Transverse colon (tissue), 4 donors: ENCODE measurements at regions not wholly inside any gene's neighbourhood (a gene's known extent, or its start where the extent isn't known, plus 50 kb on each side); places are given as distances from the start of the nearest gene placed in this dataset.

ENCODE experiments used
- DNase-seq: peaks from one replicate; pipeline ENCODE4 v3.0.0-alpha.2; 2019
- H3K27ac ChIP-seq, 4 donors: fragments of 200-600 bp; sonication (generic); 2 replicates each; pipeline ENCODE4 v1.5.1; 2016 to 2018; ENCODE audit warnings: inconsistent platforms in 4 of 4
- H3K27me3 ChIP-seq: fragments of 200-600 bp; sonication (generic); 2 replicates; pipeline ENCODE4 v1.5.1; 2017; ENCODE audit warnings: inconsistent platforms
- H3K36me3 ChIP-seq, 4 donors: fragments of 200-600 bp; sonication (generic); 2 replicates each; pipeline ENCODE4 v1.5.1; 2017 to 2019; ENCODE audit warnings: inconsistent platforms in 4 of 4
- H3K4me1 ChIP-seq, 4 donors: fragments of 200-600 bp; sonication (generic); 2 replicates each; pipeline ENCODE4 v1.5.1; 2017 to 2020; ENCODE audit warnings: inconsistent platforms in 4 of 4
- H3K4me3 ChIP-seq, 4 donors: fragments of 200-600 bp; sonication (generic); 1 replicate in 1 of 4; 2 replicates in 3 of 4; pipeline versions ENCODE4 v1.5.1 to v1.6.1; 2017 to 2019; ENCODE audit warnings: inconsistent platforms in 4 of 4
- H3K9me3 ChIP-seq, 2 donors: fragments of 200-600 bp; sonication (generic); 2 replicates each; pipeline ENCODE4 v1.5.1; 2017 to 2019; ENCODE audit warnings: inconsistent platforms in 2 of 2
- EP300 ChIP-seq: sonication (generic); formaldehyde crosslinking; IDR thresholded peaks from one replicate; pipeline ENCODE4 v1.6.1; 2017; ENCODE audit warnings: antibody characterized with exemption, low read depth
- POLR2A ChIP-seq: fragments of 450-650 bp; IDR thresholded peaks from one replicate; pipeline ENCODE4 v1.6.1; 2016; ENCODE audit warnings: antibody characterized with exemption, mild to moderate bottlenecking, moderate library complexity
- POLR2AphosphoS5 ChIP-seq, 3 donors: sonication (generic); formaldehyde crosslinking; IDR thresholded peaks; one replicate each; pipeline ENCODE4 v1.6.1; 2016; ENCODE audit warnings: antibody characterized with exemption in 3 of 3
- WGBS, 2 donors: methylation state at CpG; one replicate each; pipeline ENCODE4 v1.1.5; 2018; ENCODE audit warnings: low coverage in 1 of 2; 5-methylcytosine and 5-hydroxymethylcytosine counted together
- in situ Hi-C, 4 donors: fragments of 200-750 bp; cut with MboI; loops; one replicate each; pipeline versions ENCODE4 v1.15.0 to v1.15.1; 2017; ENCODE audit warnings: low sequenced_read_pairs in 3 of 4, low pct_ligation_motif_present in 1 of 4, low pct_unique_long_range_greater_than_20kb in 1 of 4
- intact Hi-C: fragments of 100-400 bp; cut with DNase I; formaldehyde crosslinking; loops from one replicate; pipeline ENCODE4 v1.15.1; 2023; ENCODE audit warnings: low total_unique reads
- TF ChIP-seq, protein P1 (sequence below), 5 experiments: fragments of 200-600 bp in 3 of 5; fragments of 450-650 bp in 2 of 5; sonication (generic) in 3 of 5; IDR thresholded peaks; 1 replicate in 2 of 5; 2 replicates in 3 of 5; pipeline ENCODE4 v1.5.1; 2016 to 2017; ENCODE audit warnings: antibody characterized with exemption in 5 of 5, inconsistent platforms in 3 of 5, mild to moderate bottlenecking in 2 of 5, moderate library complexity in 1 of 5

DNA sequence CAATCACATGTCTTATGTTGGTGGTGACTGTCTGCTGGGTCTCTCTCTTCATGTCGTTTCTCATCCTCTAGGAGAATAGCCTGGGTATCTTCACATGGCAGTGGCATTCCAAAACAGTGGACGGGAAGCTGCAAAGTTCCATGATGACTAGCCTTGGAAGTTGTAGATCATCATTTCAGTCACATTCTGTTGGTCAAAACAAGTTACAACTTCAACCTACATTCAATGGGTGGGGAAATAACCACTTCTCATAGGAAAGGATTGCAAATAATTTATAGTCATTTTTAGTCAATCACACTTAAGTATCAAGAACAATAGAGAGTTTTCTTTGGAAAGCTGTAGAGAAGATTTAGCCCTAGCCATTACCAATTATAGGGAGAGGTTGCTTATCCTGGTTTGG is 395.0 kb upstream of the CDH2 start:
- intact Hi-C loops (no loop called here), in situ Hi-C loops (no loop called here)
- H3K36me3 ChIP-seq, result no peaks in the 10 kb centered on the region
- H3K27me3 ChIP-seq, result no peaks in the 10 kb centered on the region
- TF ChIP-seq, protein P1, sequence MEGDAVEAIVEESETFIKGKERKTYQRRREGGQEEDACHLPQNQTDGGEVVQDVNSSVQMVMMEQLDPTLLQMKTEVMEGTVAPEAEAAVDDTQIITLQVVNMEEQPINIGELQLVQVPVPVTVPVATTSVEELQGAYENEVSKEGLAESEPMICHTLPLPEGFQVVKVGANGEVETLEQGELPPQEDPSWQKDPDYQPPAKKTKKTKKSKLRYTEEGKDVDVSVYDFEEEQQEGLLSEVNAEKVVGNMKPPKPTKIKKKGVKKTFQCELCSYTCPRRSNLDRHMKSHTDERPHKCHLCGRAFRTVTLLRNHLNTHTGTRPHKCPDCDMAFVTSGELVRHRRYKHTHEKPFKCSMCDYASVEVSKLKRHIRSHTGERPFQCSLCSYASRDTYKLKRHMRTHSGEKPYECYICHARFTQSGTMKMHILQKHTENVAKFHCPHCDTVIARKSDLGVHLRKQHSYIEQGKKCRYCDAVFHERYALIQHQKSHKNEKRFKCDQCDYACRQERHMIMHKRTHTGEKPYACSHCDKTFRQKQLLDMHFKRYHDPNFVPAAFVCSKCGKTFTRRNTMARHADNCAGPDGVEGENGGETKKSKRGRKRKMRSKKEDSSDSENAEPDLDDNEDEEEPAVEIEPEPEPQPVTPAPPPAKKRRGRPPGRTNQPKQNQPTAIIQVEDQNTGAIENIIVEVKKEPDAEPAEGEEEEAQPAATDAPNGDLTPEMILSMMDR (IDR thresholded peaks at IDR 0.05), result no peak
- TF ChIP-seq POLR2A, result no peak
- no peak for TF ChIP-seq POLR2AphosphoS5 (IDR thresholded peaks at IDR 0.05)
- no peak for TF ChIP-seq EP300
- H3K4me3 ChIP-seq, result no peak overlapping the region
- H3K9me3 ChIP-seq, result no peaks in the 10 kb centered on the region
- no peak overlapping the region for H3K27ac ChIP-seq
- DNase-seq, result no peak
- WGBS, 2 donors, result 57 to 74% methylated on average over 2 of the region's 2 CpGs
- no peaks in the 10 kb centered on the region for H3K4me1 ChIP-seq

DNA sequence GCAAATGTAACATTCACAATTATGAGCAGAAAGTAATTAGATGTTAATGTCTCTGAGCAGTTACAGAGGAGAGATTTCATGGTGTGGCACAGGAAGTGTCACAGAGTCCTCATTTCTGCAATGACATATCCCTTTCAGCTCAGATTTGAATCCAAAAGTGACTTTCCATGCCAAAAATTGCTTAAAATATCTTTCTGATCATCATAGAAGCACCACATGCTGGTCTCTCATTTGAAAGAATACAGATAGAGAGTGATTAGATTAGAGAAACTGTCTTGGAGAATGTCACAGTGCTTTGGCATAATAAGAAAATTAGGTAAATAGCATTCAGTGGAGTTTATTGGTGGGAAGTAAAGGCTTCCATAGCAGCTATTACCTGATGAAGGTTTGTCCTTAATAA is 383.4 kb upstream of the CDH2 start:
- Histone ChIP-seq H3K9me3 (no peaks in the 10 kb centered on the region), H3K4me1 (no peaks in the 10 kb centered on the region), H3K36me3 (no peaks in the 10 kb centered on the region), H3K27ac (no peak overlapping the region), H3K4me3 (no peak overlapping the region), H3K27me3 (no peaks in the 10 kb centered on the region)
- intact Hi-C loops (no loop called here), in situ Hi-C loops (no loop called here)
- TF ChIP-seq EP300 (no peak), POLR2A (no peak), POLR2AphosphoS5 (IDR thresholded peaks at IDR 0.05) (no peak)
- TF ChIP-seq, protein P1 (IDR thresholded peaks at IDR 0.05), result no peak
- no peak for DNase-seq

DNA sequence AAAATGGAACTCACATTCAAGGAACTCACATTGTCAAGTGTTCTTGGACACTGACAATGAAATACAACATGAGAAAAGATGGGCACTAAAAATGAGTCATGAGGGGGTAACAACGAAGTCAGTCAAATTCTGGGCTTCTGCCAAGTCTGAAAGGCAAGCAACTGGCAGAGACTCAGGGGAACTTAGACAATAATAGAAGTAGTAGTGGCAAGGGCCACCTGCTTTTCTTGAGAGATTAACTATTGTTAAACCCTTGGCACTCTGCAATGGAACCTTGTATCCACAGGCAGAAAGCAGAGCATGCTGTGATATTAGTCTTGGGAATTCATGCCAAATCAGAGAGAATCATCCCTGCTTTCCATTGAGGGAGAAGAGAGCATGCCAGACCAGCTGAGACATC is 382.6 kb upstream of the CDH2 start:
- WGBS, 2 donors, result 14 to 16% methylated on average over 1 of the region's 1 CpG
- intact Hi-C loops, result no loop called here
- DNase-seq, result no peak
- Histone ChIP-seq H3K27ac (no peak overlapping the region), H3K36me3 (no peaks in the 10 kb centered on the region), H3K4me1 (no peaks in the 10 kb centered on the region), H3K4me3 (no peak overlapping the region), H3K27me3 (no peaks in the 10 kb centered on the region), H3K9me3 (no peaks in the 10 kb centered on the region)
- in situ Hi-C loops, result no loop called here
- no peak for TF ChIP-seq POLR2AphosphoS5 (IDR thresholded peaks at IDR 0.05)
- TF ChIP-seq EP300, result no peak

DNA sequence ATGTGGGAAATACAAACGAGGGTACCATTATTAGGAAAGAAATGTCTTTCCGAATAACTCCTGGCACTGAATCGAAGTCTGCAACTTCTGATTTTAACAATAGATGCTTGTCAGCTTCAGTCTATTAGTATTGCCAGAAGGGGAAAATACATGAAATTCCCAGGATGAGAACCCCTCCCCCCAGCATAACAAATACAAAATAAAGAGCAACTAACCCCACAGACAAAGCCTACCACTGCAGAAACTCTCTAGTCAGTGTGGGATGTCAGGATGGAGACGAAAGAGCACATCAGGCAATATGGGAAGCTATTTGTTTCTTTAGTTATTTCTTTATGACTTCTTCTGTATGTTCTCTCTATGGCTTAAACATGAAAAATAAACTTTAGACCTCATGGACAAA is 365.0 kb upstream of the CDH2 start:
- TF ChIP-seq POLR2AphosphoS5 (IDR thresholded peaks at IDR 0.05), result no peak
- TF ChIP-seq, protein P1 (IDR thresholded peaks at IDR 0.05), result no peak
- Histone ChIP-seq H3K27ac (no peak overlapping the region), H3K4me1 (no peaks in the 10 kb centered on the region), H3K27me3 (no peaks in the 10 kb centered on the region), H3K4me3 (no peak overlapping the region), H3K36me3 (no peaks in the 10 kb centered on the region), H3K9me3 (no peaks in the 10 kb centered on the region)
- in situ Hi-C loops, result loop anchor here in 1 of 4 donors (25.0 kb wide), 1 partner anchor 105 kb away; no protein-coding TSS in a partner anchor
- DNase-seq, result no peak
- intact Hi-C loops, result no loop called here
- 65 to 70% methylated on average over 4 of the region's 4 CpGs for WGBS, 2 donors

DNA sequence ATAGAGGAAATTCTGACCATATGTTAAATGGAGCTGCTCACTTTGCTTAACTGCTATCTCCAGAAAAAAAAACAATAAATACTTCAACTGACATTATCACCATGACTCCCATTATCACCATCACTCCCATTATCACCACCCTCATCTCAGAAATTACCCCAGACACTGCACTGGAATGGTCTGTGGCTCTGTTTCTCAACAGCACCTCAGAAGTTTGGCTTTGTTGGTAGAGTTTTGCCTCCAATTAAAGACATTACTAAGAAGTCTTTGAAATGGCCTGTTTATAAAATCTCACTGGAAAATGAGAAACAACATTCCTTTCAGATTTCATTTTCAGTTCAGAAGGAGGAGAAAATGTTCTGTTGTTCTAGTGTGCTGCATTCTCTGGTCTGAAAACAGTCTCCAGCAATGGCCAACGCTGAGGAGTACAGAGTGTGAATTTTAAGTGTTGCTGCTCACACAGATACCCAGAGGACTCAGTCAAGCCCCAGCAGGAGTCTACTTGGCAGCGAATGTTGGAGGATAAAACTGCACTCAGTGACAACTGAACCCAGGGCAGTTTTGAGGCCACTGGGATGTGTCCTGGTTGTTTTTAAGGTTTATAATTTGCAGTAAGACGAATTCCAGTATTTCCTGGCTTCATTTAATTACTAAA is 364.5 kb upstream of the CDH2 start:
- no peaks in the 10 kb centered on the region for H3K27me3 ChIP-seq
- peaks cover 0 to 2% of the 10 kb centered on the region in 2 donors for H3K9me3 ChIP-seq
- H3K4me3 ChIP-seq, result no peak overlapping the region
- TF ChIP-seq POLR2A, result no peak
- TF ChIP-seq, protein P1 (IDR thresholded peaks at IDR 0.05), result no peak
- no peak for TF ChIP-seq POLR2AphosphoS5 (IDR thresholded peaks at IDR 0.05)
- no peak for TF ChIP-seq EP300
- H3K27ac ChIP-seq, result no peak overlapping the region
- no peaks in the 10 kb centered on the region for H3K4me1 ChIP-seq
- intact Hi-C loops, result no loop called here
- H3K36me3 ChIP-seq, result no peaks in the 10 kb centered on the region
- DNase-seq, result no peak
- WGBS, 2 donors, result 36 to 44% methylated on average over 3 of the region's 3 CpGs
- in situ Hi-C loops, result loop anchor here in 1 of 4 donors (25.0 kb wide), 1 partner anchor 104 kb away; no protein-coding TSS in a partner anchor
